Hematopoietic multipotent progenitor cell (in vitro differentiated cells): ENCODE measurements at regions not wholly inside any gene's neighbourhood (a gene's known extent, or its start where the extent isn't known, plus 50 kb on each side); places are given as distances from the start of the nearest gene placed in this dataset.
"Not testable (repeated sequence)": the region's sequence is repeated elsewhere in the genome, so short reads cannot be mapped to it uniquely, and the experiment has no call there.

Source experiments
- DNase-seq, 3 donors: peaks; one replicate each; pipeline ENCODE4 v3.0.0-alpha.2; 2011 to 2015; ENCODE audit warnings: low read depth in 2 of 3, low spot score in 2 of 3

DNA sequence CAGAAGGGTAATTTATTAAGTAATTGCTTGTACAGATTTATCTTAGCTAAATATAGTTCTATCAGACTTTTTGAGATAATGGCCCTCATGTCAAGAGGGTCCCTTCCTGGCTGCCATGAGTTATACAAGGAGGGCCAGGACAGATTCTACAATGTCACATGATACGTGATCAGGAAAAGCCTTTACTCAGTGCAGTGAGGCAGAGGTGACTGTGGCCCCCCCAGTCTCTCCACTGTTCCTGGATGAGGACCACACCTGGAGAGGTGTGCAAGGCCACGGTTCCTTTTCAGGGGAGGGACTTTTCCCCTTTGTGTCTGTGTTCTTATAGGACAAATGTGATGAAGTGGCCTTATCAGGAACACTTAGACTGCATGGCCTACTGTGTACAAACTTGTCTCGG lies 54.3 kb upstream of the LRCH1 start:
- DNase-seq = no peak

DNA sequence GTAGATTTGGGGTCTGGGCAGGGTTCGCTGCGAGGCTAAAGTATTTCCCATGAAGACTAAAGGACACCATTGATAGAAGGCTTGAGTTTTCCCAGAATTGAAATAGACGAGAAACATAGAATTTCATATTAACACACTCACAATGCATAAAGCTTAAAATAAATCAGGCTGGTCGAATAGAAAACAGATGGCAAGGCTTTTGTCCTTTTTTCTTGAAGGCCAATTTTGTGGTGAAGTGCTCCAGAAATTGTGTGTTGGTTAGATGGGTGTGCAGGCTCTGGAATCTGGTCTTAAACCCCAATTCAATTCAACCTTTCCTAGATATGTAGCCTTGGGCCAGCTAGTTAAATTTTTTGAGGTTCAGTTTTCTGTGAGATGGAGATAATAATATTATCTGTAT lies 56.9 kb upstream of the LRCH1 start:
- DNase-seq = no peak

DNA sequence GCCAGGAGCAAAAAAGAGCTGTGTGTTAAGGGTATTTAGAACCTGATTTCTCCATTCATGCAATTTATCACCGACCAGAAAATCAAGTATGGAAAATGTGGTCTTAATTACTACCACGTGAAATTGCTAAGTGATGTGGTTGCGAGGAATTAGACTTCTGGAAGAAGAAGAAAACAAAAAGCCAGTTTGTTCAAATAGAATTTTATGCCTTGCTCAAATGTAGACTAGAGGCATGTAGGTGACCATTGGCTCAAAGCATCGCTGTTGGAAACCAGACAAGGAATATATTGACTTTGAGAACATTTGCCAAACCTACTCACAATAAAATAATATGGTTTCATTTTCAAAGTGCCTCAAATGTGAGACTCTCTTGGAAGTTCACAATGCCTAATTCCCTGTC lies 57.3 kb upstream of the LRCH1 start:
- no peak for DNase-seq

DNA sequence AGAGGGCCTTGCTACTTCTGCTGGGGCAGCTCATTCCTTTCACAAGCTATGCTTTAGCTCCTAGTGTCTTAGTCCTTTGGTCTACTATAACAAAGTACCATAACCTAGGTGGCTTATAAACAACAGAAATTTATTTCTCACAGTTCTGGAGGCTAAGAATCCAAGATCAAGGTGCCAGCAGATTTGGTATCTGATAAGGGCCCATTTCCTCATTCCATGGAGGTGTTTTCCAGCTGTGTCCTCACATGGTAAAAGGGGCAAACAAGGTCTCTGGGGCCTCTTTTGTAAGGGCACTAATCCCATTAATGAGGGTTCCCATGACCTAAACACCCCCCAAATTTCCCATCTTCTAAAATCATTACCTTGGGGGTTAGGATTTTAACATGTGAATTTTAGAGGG lies 57.9 kb upstream of the LRCH1 start:
- DNase-seq = no peak

DNA sequence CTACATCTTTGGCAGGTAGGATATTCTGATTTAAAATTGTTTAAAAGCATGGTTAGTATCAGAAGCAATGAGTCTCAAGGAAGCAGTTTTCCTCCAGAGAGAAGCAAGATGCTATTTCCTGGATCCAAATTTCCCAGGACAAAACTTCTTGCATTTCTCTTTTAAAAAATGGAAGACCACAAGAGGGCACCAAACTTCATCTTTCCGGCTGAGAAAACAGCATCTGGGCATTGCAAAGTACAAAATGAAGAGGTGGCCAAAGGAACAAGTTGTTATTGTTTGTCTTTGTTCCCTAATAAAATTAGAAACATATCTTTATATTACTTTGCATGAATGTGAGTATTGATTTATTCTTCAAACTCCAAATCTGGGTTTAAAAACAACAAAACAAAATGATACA lies 60.0 kb upstream of the LRCH1 start:
- peak; percentile 5 to 65 (median 29) for DNase-seq

DNA sequence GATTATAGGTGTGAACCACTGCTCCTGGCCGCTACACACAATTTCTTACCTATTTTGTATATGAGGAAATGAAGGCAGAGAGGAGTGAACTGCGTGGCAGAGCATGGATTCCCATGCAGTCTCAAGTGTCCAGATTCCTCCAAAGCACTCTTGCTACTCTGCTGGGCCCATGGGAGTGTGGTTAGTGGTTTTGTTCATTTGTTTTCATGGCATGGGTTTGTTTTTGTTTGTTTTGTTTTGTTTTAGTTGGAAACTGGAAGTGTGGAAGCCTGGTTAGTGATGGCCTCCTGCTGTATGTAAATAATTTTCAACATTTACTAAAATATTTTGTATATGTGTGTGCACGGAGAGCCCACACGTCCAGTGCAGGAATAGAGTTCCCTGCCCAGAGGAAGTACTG lies 61.3 kb upstream of the LRCH1 start:
- DNase-seq = no peak

DNA sequence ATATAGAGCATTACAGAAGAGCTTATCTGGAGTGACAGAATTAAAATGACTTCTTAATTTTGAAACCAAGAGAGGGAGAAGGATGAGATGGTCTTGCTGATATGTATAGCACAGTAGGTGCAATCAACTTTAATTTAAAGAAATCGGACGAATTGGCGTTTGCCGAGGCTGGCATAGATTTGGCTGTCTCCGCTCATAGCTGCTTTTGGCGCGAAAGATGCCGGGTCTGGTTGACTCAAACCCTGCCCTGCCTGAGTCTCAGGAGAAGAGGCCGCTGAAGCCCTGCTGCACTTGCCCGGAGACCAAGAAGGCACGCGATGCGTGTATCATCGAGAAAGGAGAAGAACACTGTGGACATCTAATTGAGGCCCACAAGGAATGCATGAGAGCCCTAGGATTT lies 62.3 kb upstream of the LRCH1 start:
- not testable (repeated sequence) for DNase-seq

DNA sequence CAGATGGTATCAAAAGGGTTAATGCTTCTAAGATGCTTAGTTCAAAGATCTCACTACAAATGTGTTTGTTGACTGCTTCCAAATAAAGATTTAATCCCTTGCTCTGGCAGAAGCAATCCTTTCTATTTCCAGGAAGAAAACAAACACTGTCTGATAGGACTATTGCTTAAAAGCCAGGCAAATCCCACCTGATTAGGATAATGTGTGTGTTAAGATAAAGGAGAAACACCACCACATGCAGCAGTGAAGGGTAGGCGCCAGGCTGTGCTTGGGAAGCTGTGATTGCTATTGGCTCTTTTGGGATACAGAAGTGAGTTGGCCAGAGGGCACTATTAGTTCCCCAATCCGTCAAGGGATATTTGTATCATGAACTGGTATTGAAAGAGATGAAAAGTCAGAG lies 62.8 kb upstream of the LRCH1 start:
- no peak for DNase-seq

DNA sequence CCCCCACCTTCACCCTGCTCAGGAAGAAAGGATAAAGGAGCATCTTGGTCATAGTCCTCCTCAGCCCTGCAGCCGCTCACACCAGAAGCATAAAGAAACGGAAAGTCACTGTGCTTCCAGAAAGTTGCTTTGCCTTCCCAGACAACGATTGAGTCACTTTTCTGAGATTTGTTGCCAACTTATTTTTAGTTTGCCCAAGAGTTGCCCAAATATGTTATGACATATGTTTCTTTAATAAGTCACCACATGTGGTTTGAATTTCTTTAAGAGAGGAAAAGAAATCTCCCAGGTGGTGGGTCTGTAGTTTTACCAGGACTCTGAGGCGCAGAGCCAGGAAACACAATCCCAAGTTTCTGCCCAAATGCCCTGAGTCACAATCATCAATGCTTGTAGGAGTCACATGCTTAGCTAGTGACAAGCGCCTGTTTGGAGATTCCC lies 63.4 kb upstream of the LRCH1 start:
- no peak for DNase-seq

DNA sequence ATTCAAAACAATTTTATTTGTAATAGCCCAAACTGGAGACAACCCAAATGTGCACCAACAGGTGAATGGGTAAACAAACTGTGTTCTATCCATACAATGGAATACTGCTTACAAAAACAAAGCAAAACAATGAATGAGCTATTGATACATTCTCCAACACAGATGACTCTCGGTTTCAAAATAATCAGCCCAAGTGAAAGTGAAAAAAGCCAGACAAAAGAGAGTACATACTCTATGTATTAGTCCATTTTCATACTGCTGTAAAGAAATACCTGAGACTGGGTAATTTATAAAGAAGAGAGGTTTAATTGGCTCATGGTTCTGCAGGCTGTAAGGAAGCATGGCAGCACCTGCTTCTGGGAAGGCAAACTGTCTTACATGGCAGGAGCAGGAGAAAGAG lies 65.2 kb upstream of the LRCH1 start:
- no peak for DNase-seq

DNA sequence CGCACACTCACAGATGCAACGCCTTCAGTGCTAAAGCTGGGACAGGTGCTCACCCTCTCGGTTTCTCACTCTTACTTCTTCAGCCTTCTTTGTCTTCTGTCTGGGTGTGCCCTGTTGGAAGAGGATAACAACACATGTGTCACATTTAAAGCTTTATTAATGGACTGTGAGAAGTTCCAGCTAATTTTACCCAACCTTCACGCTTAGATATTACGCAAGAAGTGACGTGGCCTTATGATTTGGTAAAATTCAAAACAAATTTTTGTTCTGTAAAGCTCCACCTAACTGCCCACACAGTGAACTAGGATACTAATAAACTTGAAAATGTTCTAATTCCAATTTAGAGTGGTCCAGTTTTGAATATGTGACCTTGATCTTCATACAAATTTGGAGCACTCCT lies 66.7 kb upstream of the LRCH1 start:
- no peak for DNase-seq

DNA sequence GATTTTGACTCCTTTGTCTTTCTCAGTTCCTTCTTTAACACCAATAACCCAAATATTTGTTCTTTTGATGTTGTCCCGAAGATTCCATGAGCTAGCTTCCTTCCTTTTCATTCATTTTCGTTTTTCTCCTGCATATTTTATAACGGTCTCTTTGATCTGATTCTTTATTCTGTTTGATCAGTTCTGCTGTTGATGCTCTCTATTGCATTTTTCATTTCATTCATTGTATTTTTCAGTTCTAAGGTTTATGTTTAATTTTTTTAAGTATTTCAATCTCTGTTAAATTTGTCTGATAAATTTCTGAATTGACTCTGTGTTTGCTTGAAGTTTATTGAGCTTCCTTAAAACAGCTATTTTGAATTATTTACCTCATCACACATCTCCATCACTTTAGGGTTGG lies 68.4 kb upstream of the LRCH1 start:
- peak in 2 of 3 donors; percentile 10 to 22 for DNase-seq

DNA sequence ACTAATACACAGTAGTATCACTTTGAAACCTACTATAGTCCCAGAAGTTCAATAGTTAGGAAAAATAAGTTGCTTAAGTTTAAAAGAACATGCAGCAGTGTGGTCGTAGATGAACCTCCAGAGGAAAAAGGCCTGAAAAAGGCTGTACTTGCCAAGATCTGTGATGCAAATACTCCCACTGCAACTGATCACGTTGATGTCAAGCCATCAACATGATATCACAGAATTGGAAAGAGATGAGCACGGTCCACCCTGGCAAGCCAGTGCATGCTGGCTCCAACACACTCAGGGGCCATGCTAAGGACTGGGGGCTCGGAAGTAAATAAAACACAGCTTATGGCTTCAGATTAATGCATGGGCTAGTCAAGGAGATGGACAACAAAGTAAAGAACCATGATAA lies 71.8 kb upstream of the LRCH1 start:
- no peak for DNase-seq

DNA sequence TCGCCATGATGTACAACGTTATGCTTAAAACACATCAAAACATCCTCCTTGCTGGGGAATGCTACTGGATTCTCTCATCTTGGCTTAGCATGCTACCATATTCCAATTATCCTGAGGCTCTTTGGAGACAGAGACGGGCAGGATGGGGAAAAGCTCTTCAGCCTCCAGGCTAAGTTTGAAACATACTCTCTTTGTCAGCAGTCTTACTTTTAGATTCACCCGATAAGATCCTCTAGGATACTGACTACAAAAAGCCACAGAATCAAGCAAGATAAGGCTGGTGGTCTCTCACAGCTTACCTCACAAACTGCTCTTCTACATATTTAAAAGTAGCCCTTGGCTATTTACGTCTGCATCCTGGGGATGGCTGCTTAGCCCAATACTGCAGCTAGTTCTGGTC lies 72.8 kb upstream of the LRCH1 start:
- no peak for DNase-seq

DNA sequence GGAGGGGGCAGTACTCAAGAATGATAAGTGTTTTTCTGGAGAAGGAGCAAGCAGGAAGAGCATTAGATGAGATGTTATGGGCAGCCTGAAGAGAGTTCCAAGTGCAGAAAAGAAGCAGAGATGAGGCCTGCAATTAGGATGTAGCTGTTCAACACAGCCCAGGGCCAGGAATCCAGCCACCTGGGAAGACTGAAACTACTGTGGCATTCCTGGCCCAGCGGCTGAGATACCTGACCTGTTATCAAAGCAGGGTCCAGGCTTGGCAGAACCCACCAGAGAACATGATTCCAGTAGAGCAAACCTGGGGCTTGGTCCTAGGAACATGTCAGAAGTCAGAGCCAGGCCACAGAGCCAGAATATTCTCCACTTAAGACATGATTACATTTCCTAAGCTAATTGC lies 73.3 kb upstream of the LRCH1 start:
- DNase-seq = no peak

DNA sequence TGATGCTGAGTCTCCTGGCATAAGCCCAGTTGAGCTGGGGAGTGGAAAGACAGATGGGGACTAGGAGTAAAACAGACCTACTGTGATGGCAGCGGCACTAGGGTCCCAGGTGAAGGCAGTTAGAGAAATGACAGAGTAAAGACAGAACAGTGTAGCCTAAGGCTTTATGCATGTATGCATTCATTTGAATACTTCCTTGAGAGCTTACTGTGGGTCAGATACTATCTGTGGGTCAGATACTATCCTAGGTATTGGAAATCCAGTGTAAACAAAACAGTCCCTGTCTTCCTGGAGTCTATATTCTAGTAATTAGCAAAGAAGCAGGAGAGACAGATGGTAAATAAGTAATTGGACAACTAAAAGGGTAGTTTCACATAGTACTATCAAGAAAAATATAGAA lies 73.7 kb upstream of the LRCH1 start:
- DNase-seq = no peak

DNA sequence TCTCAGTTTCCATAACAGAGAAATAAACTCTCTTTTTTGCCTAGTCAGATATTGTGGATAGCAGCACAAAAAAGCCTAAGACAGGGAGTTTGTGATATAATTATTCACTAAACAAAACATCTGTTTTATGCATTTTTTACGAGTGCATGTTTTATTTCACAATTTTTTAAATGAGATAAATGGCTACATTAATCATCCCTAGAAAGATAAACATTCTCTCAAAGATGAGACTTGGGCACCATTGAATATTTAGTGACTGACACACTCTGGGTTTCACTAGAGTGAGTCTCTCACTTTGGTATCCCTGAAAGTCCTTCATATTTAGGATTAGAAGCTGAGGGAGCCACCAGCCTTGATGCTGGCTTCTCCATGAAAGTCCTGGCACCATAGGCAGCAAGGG lies 74.3 kb upstream of the LRCH1 start:
- DNase-seq = no peak

DNA sequence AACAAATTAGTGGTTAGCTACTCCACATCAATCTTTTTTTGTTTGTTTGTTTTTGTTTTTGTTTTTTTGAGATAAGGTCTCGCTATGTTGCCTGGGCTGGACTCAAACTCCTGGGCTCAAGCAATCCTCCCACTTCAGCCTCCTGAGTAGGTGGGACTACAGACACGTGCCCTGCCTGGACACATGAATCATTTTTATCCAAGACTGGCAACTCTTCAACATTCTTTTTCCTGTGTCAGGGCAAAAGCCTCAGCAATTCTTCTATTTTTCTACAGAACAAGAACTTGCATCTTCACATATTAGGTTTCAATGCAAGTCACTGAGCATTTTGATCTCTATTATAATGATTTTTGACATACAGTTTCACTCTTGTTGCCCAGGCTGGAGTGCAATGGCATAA lies 76.8 kb upstream of the LRCH1 start:
- no peak for DNase-seq

DNA sequence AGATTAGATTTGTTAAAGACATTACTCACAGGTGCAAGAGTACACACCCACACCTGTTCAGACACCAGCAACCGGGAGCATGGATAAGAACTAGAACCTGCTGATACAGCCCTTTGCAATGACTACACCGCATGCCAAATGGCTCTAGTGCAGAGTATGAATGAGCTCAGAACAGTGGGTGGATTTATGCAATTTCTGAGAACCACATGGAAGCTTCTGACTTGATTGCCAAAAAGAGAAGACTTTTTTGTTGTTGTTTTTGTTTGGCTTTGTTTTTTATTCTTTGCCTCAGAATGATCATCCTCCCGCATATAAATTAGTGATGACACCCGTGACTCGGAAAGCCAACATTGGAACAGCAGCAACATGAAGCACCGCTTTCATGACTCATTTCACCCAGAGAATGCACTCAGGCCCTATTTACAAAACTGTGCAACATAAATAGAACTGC lies 77.4 kb upstream of the LRCH1 start:
- DNase-seq = no peak

DNA sequence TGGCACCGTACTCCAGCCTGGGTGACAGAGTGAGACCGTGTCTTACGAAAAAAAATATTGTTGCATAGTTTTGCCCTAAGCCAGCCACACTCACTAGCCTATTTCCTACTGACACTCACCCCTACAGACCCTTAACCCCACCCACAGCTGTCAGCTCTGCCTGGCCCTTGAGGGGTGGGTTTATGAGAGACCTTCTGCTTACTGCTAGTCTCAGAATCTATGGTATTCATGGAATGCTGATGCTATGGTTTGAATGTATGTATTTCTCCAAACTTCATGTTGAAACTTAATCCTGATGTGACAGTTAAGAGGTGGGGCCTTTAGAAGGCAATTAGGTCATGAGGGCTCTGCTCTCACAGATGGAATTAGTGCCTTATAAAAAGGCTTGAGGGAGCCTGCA lies 79.2 kb upstream of the LRCH1 start:
- DNase-seq = no peak

DNA sequence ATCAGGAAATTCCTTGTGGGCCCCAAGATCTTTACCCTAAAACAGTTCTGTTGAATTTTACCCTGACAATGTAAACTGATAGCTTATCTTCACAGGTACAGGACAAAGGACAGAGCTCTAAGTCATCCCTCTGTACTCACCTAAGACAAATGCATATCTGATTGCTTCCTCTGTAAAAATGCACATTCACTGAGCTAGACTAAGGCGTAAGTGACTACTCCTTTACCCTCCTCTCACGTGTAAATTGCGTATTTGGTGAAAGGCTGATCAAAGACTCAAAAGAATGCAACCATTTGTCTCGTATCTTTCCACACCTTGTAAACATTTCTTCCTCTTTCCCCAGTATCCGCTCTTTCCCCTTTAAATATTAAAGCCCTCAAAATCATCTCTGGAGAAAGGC lies 80.6 kb upstream of the LRCH1 start:
- DNase-seq = no peak

DNA sequence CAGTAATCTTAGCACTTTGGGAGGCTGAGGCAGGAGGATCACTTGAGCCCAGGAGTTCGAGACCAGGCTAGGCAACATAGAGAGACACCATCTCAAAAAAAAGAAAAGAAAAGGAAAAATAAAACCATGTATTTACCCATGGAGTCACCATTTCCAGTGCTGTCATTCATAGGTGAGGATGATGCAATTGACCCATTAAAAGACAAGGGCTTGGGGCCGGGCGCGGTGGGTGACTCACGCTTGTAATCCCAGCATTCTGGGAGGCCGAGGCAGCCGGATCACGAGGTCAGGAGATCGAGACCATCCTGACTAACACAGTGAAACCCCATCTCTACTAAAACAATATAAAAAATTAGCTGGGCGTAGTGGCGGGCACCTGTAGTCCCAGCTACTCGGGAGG lies 82.6 kb upstream of the RUBCNL start:
- not testable (repeated sequence) for DNase-seq

DNA sequence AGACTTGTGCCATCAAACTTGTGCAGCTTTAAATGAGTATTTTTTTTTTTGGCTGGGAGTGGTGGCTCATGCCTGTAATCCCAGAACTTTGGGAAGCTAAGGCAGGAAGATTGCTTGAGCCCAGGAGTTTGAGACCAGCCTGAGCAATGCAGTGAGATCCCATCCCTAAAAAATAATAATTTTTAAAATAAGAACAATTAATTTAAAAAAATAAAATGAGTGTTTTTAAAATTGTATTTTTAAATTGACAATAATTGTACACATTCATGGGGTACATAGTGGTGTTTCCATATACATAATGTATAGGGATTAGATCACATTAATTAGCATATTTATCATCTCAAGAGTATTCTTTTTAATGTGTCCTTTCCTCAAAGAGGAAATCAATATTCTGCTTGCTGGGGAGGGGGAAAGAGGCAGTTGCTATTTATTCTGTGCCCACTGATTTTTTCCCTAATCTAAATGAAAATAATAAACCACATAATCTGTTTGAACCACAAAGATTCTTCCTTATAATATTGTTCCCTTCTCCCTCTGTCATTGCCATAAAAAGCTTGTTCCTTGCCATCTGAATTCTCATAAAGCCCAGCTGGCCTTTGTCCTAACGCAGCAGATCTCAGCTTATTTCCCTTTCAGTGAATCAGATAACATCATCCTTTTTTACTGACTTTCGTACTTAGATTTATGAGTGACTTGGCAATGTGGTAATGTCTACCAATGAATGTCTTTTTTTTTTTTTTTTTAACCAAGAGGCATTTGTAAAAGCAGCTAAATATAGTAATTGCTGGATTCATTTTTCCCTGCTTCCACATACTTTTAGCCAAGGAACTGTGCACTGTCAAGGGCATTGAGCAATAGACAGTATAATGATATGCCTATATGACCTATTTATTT lies 81.8 kb upstream of the RUBCNL start:
- peak in 2 of 3 donors; percentile 14 to 60 for DNase-seq
